Activated T-cell treated with anti-CD3 and anti-CD28 coated beads, Interleukin-2, amount 50 U/mL, for 4 hours (primary cell): ENCODE measurements at regions not wholly inside any gene's neighbourhood (a gene's known extent, or its start where the extent isn't known, plus 50 kb on each side); places are given as distances from the start of the nearest gene placed in this dataset.
"Not testable (repeated sequence)": the region's sequence is repeated elsewhere in the genome, so short reads cannot be mapped to it uniquely, and the experiment has no call there.

Source experiments
- ATAC-seq, 2 donors: fragments of 200-7000 bp; cut with Tn5 transposase; one replicate each; pipeline ENCODE4 v1.10.0; 2021
- DNase-seq: peaks from one replicate; pipeline ENCODE4 v3.0.0-alpha.2; 2020
- H3K27me3 Mint-ChIP-seq: one replicate; pipeline ENCODE4 v1.8.0; 2021; ENCODE audit warnings: low read depth, mixed read lengths
- H3K36me3 Mint-ChIP-seq: one replicate; pipeline ENCODE4 v1.8.0; 2022; ENCODE audit warnings: mixed read lengths; ENCODE audit not compliant: insufficient read depth
- H3K4me1 Mint-ChIP-seq: one replicate; pipeline ENCODE4 v1.8.0; 2021; ENCODE audit warnings: low read depth, mixed read lengths
- H3K4me3 Mint-ChIP-seq: one replicate; pipeline ENCODE4 v1.8.0; 2021; ENCODE audit warnings: mild to moderate bottlenecking, moderate library complexity, mixed read lengths
- H3K9me3 Mint-ChIP-seq: one replicate; pipeline ENCODE4 v1.8.0; 2021; ENCODE audit warnings: mixed read lengths

- H3K27me3 Mint-ChIP-seq: peaks cover 5% of the 10 kb centered on the region
- H3K4me3 Mint-ChIP-seq: no peak overlapping the region
- ATAC-seq (peak; percentile 73 to 82), DNase-seq (no peak)
- H3K9me3 Mint-ChIP-seq: no peaks in the 10 kb centered on the region
- H3K4me1 Mint-ChIP-seq: peaks cover 6% of the 10 kb centered on the region
- no peaks in the 10 kb centered on the region for H3K36me3 Mint-ChIP-seq
Observed at GRCh38 chr10:9076066-9076465, 1021.6 kb downstream of the GATA3 start.

GRCh38 chr10:9081253-9081652 lies 1026.8 kb downstream of the GATA3 start:
- no peaks in the 10 kb centered on the region for H3K36me3 Mint-ChIP-seq

GRCh38 chr10:9081961-9082360 lies 1027.5 kb downstream of the GATA3 start:
- no peaks in the 10 kb centered on the region for H3K36me3 Mint-ChIP-seq
- H3K27me3 Mint-ChIP-seq: peaks cover 4% of the 10 kb centered on the region
- peaks cover 7% of the 10 kb centered on the region for H3K9me3 Mint-ChIP-seq
- DNase-seq: no peak
- peaks cover 15% of the 10 kb centered on the region for H3K4me1 Mint-ChIP-seq
- ATAC-seq: peak; percentile 91 to 97
- H3K4me3 Mint-ChIP-seq: no peak overlapping the region

More at GRCh38 chr10:9081253-9081652, 1026.8 kb downstream of the GATA3 start:
- no peak for ATAC-seq
- H3K4me1 Mint-ChIP-seq: peaks cover 17% of the 10 kb centered on the region
- H3K27me3 Mint-ChIP-seq: peaks cover 4% of the 10 kb centered on the region
- no peak overlapping the region for H3K4me3 Mint-ChIP-seq
- no peak for DNase-seq
- H3K9me3 Mint-ChIP-seq: peaks cover 7% of the 10 kb centered on the region

GRCh38 chr10:9091530-9092093 lies 1037.1 kb downstream of the GATA3 start:
- ATAC-seq (peak; percentile 91 to 95), DNase-seq (no peak)
- peaks cover 24% of the 10 kb centered on the region for H3K4me1 Mint-ChIP-seq
- H3K36me3 Mint-ChIP-seq: no peaks in the 10 kb centered on the region
- no peak overlapping the region for H3K4me3 Mint-ChIP-seq
- peaks cover 2% of the 10 kb centered on the region for H3K27me3 Mint-ChIP-seq
- H3K9me3 Mint-ChIP-seq: no peaks in the 10 kb centered on the region

- Mint-ChIP-seq H3K9me3 (no peaks in the 10 kb centered on the region), H3K27me3 (peaks cover 2% of the 10 kb centered on the region), H3K4me1 (peaks cover 33% of the 10 kb centered on the region), H3K4me3 (no peak overlapping the region), H3K36me3 (no peaks in the 10 kb centered on the region)
- DNase-seq (peak; percentile 12), ATAC-seq (peak; percentile 27 to 41)
Observed at GRCh38 chr10:9096288-9096687, 1041.8 kb downstream of the GATA3 start.

- Mint-ChIP-seq H3K9me3 (no peaks in the 10 kb centered on the region), H3K4me3 (no peak overlapping the region), H3K4me1 (peaks cover 29% of the 10 kb centered on the region), H3K27me3 (peaks cover 2% of the 10 kb centered on the region), H3K36me3 (no peaks in the 10 kb centered on the region)
- DNase-seq: no peak
- peak in 1 of 2 donors; percentile 9 for ATAC-seq
Observed at GRCh38 chr10:9097206-9097990, 1042.9 kb downstream of the GATA3 start.

- no peak overlapping the region for H3K4me3 Mint-ChIP-seq
- ATAC-seq: no peak
- peaks cover 23% of the 10 kb centered on the region for H3K4me1 Mint-ChIP-seq
- H3K9me3 Mint-ChIP-seq: no peaks in the 10 kb centered on the region
- DNase-seq: no peak
- no peaks in the 10 kb centered on the region for H3K36me3 Mint-ChIP-seq
- H3K27me3 Mint-ChIP-seq: peaks cover 2% of the 10 kb centered on the region
Observed at GRCh38 chr10:9097991-9098306, 1043.5 kb downstream of the GATA3 start.

GRCh38 chr10:9102026-9102425 lies 1047.5 kb downstream of the GATA3 start:
- Mint-ChIP-seq H3K27me3 (no peaks in the 10 kb centered on the region), H3K4me3 (no peak overlapping the region), H3K36me3 (no peaks in the 10 kb centered on the region), H3K9me3 (no peaks in the 10 kb centered on the region), H3K4me1 (peaks cover 7% of the 10 kb centered on the region)
- DNase-seq (no peak), ATAC-seq (peak in 1 of 2 donors; percentile 53)

- no peak for ATAC-seq
- H3K4me3 Mint-ChIP-seq: no peak overlapping the region
- no peaks in the 10 kb centered on the region for H3K36me3 Mint-ChIP-seq
- H3K27me3 Mint-ChIP-seq: no peaks in the 10 kb centered on the region
- H3K4me1 Mint-ChIP-seq: no peaks in the 10 kb centered on the region
- DNase-seq: no peak
- no peaks in the 10 kb centered on the region for H3K9me3 Mint-ChIP-seq
Observed at GRCh38 chr10:9103301-9103700, 1048.8 kb downstream of the GATA3 start.

GRCh38 chr10:9111976-9112375 lies 1057.5 kb downstream of the GATA3 start:
- peaks cover under 1% of the 10 kb centered on the region for H3K27me3 Mint-ChIP-seq
- ATAC-seq (no peak), DNase-seq (no peak)
- no peaks in the 10 kb centered on the region for H3K36me3 Mint-ChIP-seq
- no peaks in the 10 kb centered on the region for H3K4me1 Mint-ChIP-seq
- H3K9me3 Mint-ChIP-seq: no peaks in the 10 kb centered on the region
- H3K4me3 Mint-ChIP-seq: no peak overlapping the region

GRCh38 chr10:9126728-9127127 lies 1072.2 kb downstream of the GATA3 start:
- Mint-ChIP-seq H3K27me3 (peaks cover 5% of the 10 kb centered on the region), H3K9me3 (peaks cover under 1% of the 10 kb centered on the region), H3K36me3 (no peaks in the 10 kb centered on the region), H3K4me1 (no peaks in the 10 kb centered on the region), H3K4me3 (no peak overlapping the region)
- ATAC-seq (no peak), DNase-seq (no peak)

GRCh38 chr10:9137368-9137767 lies 1082.9 kb downstream of the GATA3 start:
- no peaks in the 10 kb centered on the region for H3K4me1 Mint-ChIP-seq
- no peaks in the 10 kb centered on the region for H3K27me3 Mint-ChIP-seq
- ATAC-seq (peak in 1 of 2 donors; percentile 67), DNase-seq (no peak)
- no peaks in the 10 kb centered on the region for H3K36me3 Mint-ChIP-seq
- no peaks in the 10 kb centered on the region for H3K9me3 Mint-ChIP-seq
- no peak overlapping the region for H3K4me3 Mint-ChIP-seq

GRCh38 chr10:9138829-9139228 lies 1084.3 kb downstream of the GATA3 start:
- not testable (repeated sequence) for H3K27me3 Mint-ChIP-seq, H3K4me3 Mint-ChIP-seq, H3K36me3 Mint-ChIP-seq, H3K4me1 Mint-ChIP-seq, DNase-seq, ATAC-seq, H3K9me3 Mint-ChIP-seq

GRCh38 chr10:9140373-9140772 lies 1085.9 kb downstream of the GATA3 start:
- Mint-ChIP-seq H3K4me1 (no peaks in the 10 kb centered on the region), H3K9me3 (peaks cover under 1% of the 10 kb centered on the region), H3K27me3 (no peaks in the 10 kb centered on the region), H3K4me3 (no peak overlapping the region), H3K36me3 (no peaks in the 10 kb centered on the region)
- no peak for DNase-seq
- ATAC-seq: no peak

GRCh38 chr10:9147475-9147874 lies 1093.0 kb downstream of the GATA3 start:
- no peak overlapping the region for H3K4me3 Mint-ChIP-seq
- no peaks in the 10 kb centered on the region for H3K4me1 Mint-ChIP-seq
- peaks cover 4% of the 10 kb centered on the region for H3K9me3 Mint-ChIP-seq
- H3K36me3 Mint-ChIP-seq: no peaks in the 10 kb centered on the region
- no peak for DNase-seq
- no peaks in the 10 kb centered on the region for H3K27me3 Mint-ChIP-seq
- no peak for ATAC-seq
